Hepatocyte (in vitro differentiated cells): ENCODE measurements at regions not wholly inside any gene's neighbourhood (a gene's known extent, or its start where the extent isn't known, plus 50 kb on each side); places are given as distances from the start of the nearest gene placed in this dataset.

Experiments
- DNase-seq: peaks from one replicate; pipeline ENCODE4 v3.0.0-alpha.2; 2016; ENCODE audit warnings: low spot score
- H2AFZ ChIP-seq: fragments of 200-600 bp; sonication (generic); 2 replicates; pipeline ENCODE4 v1.6.0; 2016; ENCODE audit warnings: antibody characterized with exemption, mild to moderate bottlenecking
- H3K27ac ChIP-seq: fragments of 200-600 bp; sonication (generic); 2 replicates; pipeline ENCODE4 v1.5.1; 2016; ENCODE audit warnings: mild to moderate bottlenecking
- H3K27me3 ChIP-seq: fragments of 200-600 bp; sonication (generic); 2 replicates; pipeline ENCODE4 v1.6.1; 2016
- H3K36me3 ChIP-seq: fragments of 200-600 bp; sonication (generic); replicated peaks from 2 replicates; pipeline ENCODE4 v1.5.1; 2016; ENCODE audit warnings: low read depth; ENCODE audit not compliant: insufficient read depth
- H3K4me1 ChIP-seq: fragments of 200-600 bp; sonication (generic); 2 replicates; pipeline ENCODE4 v1.5.1; 2016; ENCODE audit warnings: mild to moderate bottlenecking, moderate library complexity; ENCODE audit not compliant: insufficient read depth
- H3K4me2 ChIP-seq: fragments of 200-600 bp; sonication (generic); 2 replicates; pipeline ENCODE4 v1.6.0; 2016
- H3K4me3 ChIP-seq: fragments of 200-600 bp; sonication (generic); 2 replicates; pipeline ENCODE4 v1.5.1; 2016; ENCODE audit warnings: mild to moderate bottlenecking
- H3K79me2 ChIP-seq: fragments of 200-600 bp; sonication (generic); 2 replicates; pipeline ENCODE4 v1.6.0; 2017; ENCODE audit warnings: mild to moderate bottlenecking
- H3K9me2 ChIP-seq: fragments of 200-600 bp; sonication (generic); replicated peaks from 2 replicates; pipeline ENCODE4 v1.6.0; 2017; ENCODE audit warnings: mild to moderate bottlenecking; ENCODE audit not compliant: insufficient read depth
- H3K9me3 ChIP-seq: fragments of 200-600 bp; sonication (generic); 2 replicates; pipeline ENCODE4 v1.5.1; 2016; ENCODE audit warnings: low read depth, mild to moderate bottlenecking
- H4K20me1 ChIP-seq: fragments of 200-600 bp; sonication (generic); 2 replicates; pipeline ENCODE4 v1.6.0; 2016; ENCODE audit warnings: mild to moderate bottlenecking; ENCODE audit not compliant: insufficient read depth, poor library complexity, severe bottlenecking
- CTCF ChIP-seq: fragments of 200-600 bp; sonication (generic); IDR thresholded peaks from 2 replicates; pipeline ENCODE4 v1.5.1; 2016; ENCODE audit warnings: antibody characterized with exemption, mild to moderate bottlenecking; ENCODE audit not compliant: poor library complexity
- EZH2 ChIP-seq: fragments of 200-600 bp; sonication (generic); IDR thresholded peaks from 2 replicates; pipeline ENCODE4 v1.6.1; 2016; ENCODE audit warnings: antibody characterized with exemption, mild to moderate bottlenecking, borderline replicate concordance
- EZH2phosphoT487 ChIP-seq: fragments of 200-600 bp; sonication (generic); IDR thresholded peaks from one replicate; pipeline ENCODE4 v1.6.1; 2018; ENCODE audit warnings: antibody characterized with exemption, mild to moderate bottlenecking, low read depth, moderate library complexity; ENCODE audit not compliant: unreplicated experiment, severe bottlenecking
- whole genome bisulfite sequencing: methylation state at CpG from one replicate; pipeline ENCODE4 v1.1.6; 2016; ENCODE audit warnings: low lambda C conversion rate; ENCODE audit errors: missing lambda C conversion rate; 5-methylcytosine and 5-hydroxymethylcytosine counted together

- Histone ChIP-seq H3K4me1 (no peaks in the 10 kb centered on the region), H3K9me3 (no peaks in the 10 kb centered on the region), H3K79me2 (no peaks in the 10 kb centered on the region), H3K36me3 (no peaks in the 10 kb centered on the region), H4K20me1 (no peaks in the 10 kb centered on the region), H3K4me2 (no peak overlapping the region), H3K27ac (no peak overlapping the region), H3K9me2 (no peaks in the 10 kb centered on the region), H2AFZ (no peak overlapping the region), H3K27me3 (no peaks in the 10 kb centered on the region), H3K4me3 (no peak overlapping the region)
- DNase-seq: no peak
- TF ChIP-seq CTCF (no peak), EZH2 (no peak), EZH2phosphoT487 (no peak)
- 85% methylated on average over 3 of the region's 3 CpGs for WGBS
These were observed 212.2 kb downstream of the ETV1 start for GRCh38 chr7:13777242-13777641.

GRCh38 chr7:13778967-13779366, 210.5 kb downstream of the ETV1 start:
- TF ChIP-seq EZH2phosphoT487: no peak
- TF ChIP-seq EZH2: no peak
- TF ChIP-seq CTCF: no peak
- Histone ChIP-seq H3K27ac (no peak overlapping the region), H3K4me3 (no peak overlapping the region), H2AFZ (no peak overlapping the region), H3K9me2 (no peaks in the 10 kb centered on the region), H3K9me3 (no peaks in the 10 kb centered on the region), H3K4me2 (no peak overlapping the region), H3K4me1 (no peaks in the 10 kb centered on the region), H3K79me2 (no peaks in the 10 kb centered on the region), H3K27me3 (no peaks in the 10 kb centered on the region), H4K20me1 (no peaks in the 10 kb centered on the region), H3K36me3 (no peaks in the 10 kb centered on the region)
- DNase-seq: no peak
- 94% methylated on average over 2 of the region's 2 CpGs for WGBS

GRCh38 chr7:13790611-13791010, 198.9 kb downstream of the ETV1 start:
- DNase-seq: no peak
- Histone ChIP-seq H3K9me2 (no peaks in the 10 kb centered on the region), H3K27ac (no peak overlapping the region), H3K27me3 (no peaks in the 10 kb centered on the region), H3K4me3 (no peak overlapping the region), H2AFZ (no peak overlapping the region), H4K20me1 (no peaks in the 10 kb centered on the region), H3K79me2 (no peaks in the 10 kb centered on the region), H3K36me3 (no peaks in the 10 kb centered on the region), H3K9me3 (no peaks in the 10 kb centered on the region), H3K4me2 (no peak overlapping the region), H3K4me1 (no peaks in the 10 kb centered on the region)
- TF ChIP-seq CTCF: no peak
- no peak for TF ChIP-seq EZH2
- no peak for TF ChIP-seq EZH2phosphoT487
- 68% methylated on average over 5 of the region's 5 CpGs for WGBS

- TF ChIP-seq EZH2phosphoT487: no peak
- no peak for TF ChIP-seq EZH2
- no peak for TF ChIP-seq CTCF
- DNase-seq: no peak
- WGBS: 81% methylated on average over 6 of the region's 6 CpGs
- Histone ChIP-seq H3K4me1 (no peaks in the 10 kb centered on the region), H3K27me3 (no peaks in the 10 kb centered on the region), H2AFZ (no peak overlapping the region), H3K4me2 (no peak overlapping the region), H3K27ac (no peak overlapping the region), H3K36me3 (no peaks in the 10 kb centered on the region), H3K4me3 (no peak overlapping the region), H4K20me1 (no peaks in the 10 kb centered on the region), H3K79me2 (no peaks in the 10 kb centered on the region), H3K9me2 (no peaks in the 10 kb centered on the region), H3K9me3 (no peaks in the 10 kb centered on the region)
These were observed 197.3 kb downstream of the ETV1 start for GRCh38 chr7:13792208-13792607.
